ENCODE measurements at regions not wholly inside any gene's neighbourhood (a gene's known extent, or its start where the extent isn't known, plus 50 kb on each side); places are given as distances from the start of the nearest gene placed in this dataset.

DNA sequence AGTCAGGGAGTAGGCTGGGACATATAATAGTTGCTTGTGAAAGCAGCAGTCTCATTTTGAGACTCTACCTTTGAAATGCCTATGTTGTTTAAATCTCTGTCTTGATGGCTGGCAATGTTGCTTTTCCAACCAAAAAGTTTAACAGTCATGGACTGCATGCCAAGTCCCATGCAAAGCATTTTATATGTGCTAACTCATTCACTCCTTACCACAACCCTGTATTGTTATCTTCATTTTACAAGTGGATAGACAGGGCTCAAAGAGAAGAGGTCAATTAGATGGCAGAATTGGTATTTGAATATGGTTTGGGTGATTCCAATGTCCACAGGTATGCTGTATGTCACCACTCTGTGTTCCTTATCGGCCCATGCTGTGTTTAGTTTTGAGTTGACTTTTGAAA, 331.4 kb upstream of the USP24 start:
- DNase-seq (ENCODE audit: low read depth in 2 of 2): no peak

DNA sequence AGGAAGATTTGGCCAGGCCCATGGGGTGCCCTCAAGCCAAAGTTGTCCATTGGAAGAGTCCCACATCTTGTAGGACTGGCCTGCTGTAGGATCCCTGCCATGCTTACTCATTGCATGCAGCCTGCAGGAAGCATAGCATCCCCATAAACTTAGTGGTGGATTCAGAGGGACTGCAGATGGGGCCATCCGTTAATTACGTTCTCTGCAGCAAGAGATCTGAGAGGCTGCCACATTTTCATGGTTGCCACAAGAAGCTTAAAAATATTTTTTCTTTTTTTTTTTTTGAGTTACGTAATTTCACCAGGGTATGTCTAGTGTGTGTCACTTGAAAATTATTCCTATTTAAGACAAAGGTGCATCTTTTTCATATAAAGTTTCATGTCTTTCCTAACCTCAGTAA, 329.7 kb upstream of the USP24 start:
- DNase-seq (ENCODE audit: low read depth in 2 of 2): no peak

DNA sequence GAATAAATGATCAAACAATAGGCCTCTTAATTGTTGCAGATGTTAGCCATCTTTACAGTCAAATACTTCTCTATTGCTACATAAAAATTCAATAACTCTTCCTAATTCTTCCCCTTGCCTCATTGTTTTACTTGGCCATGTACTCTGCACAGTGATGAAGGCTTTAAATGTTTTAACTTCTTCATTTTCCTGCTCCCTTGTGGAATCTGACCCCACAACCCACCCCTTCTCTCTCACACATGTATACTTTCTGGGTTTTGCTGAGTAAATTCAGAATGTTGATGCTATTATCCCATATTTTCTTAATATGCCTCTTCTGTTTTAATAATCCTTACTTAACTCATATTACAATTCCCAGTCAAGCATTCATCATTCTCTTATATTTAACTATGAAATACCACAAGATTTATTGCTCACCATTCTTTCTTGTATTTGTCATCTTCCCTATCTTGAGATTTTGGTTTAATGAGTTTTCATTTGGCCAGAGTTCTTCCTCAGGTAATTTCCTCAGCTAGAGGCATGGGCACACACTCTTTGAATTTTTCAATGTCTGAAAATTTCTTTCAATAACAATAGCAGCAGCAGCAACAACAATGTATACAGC, 327.8 kb upstream of the USP24 start:
- DNase-seq (ENCODE audit: low read depth in 2 of 2): no peak

DNA sequence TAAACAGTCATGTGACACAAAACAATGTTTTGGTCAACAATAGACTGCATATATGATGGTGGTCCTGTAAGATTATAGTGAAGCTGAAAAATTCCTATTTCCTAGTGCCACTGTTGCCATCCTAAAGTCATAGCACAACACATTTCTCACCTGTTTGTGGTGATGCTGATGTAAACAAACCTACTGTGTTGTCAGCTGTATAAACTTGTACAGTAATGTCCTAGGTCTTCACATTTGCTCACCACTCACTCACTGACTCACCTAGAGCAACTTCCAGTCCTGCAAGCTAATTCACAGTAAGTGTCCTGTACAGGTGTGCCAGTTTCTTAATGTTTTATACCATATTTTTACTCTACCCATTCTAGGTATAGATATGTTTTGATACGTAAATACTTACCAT, 326.1 kb upstream of the USP24 start:
- DNase-seq (ENCODE audit: low read depth in 2 of 2): no peak

DNA sequence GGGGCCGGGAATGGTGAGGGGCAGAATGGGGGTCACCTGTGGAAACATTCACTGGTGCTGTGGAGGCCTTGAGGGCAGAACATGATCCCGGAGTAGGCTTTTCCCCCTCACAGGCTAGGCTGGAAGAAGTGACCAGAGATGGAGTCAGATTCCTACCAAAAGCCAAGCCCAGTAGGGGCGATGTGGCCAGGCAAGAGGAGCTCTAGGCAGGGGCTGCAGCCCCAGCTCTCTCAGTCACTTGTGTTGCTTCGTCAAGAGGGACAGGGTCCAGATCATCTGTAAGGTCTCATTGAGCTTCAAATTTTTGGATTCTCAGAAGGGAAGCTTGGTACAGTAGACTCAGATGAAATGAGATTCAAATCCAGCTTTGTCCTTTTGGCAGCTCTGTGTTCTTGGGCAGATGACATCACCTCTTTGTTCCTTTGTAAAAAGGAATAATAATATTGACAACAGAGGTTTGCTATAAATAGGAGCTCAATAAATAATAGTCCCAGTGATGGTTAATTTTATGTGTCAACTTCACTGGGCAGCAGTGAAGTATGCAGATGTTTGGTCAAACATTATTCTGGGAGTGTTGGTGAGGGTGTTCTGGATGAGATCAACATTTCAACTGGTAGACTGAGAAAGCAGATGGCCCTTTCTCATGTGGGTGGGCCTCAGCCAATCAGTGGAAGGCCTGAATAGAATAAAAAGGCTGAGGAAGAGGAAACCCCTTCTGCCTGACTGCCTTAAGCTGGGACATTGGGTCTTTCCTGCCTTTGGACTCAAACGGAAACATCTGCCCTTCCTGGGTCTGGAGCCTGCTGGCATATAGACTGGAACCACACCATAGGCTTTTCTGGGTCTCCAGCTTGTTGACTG, 324.7 kb upstream of the USP24 start:
- no peak for DNase-seq (ENCODE audit: low read depth in 2 of 2)

DNA sequence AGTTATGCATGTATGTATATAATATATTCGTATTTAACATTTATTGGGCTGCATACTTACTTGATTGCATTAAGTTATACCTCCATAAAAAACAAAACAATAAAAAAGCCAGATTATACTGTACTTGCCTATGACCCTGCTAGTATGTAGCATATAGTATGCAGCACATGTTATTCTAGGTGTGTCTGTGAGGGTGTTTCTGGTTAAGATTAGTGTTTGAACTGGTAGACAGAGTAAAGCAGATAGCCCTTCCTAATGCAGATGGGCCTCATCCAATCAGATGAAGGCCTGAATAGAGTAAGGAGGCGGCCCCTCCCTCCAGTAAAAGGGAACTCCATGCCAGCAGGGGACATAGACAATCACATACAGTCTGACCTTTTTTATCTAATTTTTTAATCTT, 323.3 kb upstream of the USP24 start:
- DNase-seq (ENCODE audit: low read depth in 2 of 2): no peak

DNA sequence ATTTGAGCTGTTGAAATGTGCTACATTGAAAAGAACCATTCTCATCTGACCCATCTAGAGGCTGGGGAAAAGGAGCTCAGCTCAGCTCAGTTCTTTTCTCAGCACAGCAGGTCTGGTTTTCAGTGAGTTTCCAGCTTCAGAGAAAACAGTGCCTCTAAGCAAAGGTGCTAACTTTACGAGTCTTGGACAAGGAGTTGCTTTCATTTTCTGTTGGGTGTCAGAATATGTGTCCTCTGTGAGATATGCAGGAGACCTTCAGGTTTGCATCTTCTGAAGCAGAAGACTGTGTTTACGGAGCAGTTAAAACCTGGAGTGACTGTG, 321.3 kb upstream of the USP24 start:
- DNase-seq (ENCODE audit: low read depth in 2 of 2): no peak

DNA sequence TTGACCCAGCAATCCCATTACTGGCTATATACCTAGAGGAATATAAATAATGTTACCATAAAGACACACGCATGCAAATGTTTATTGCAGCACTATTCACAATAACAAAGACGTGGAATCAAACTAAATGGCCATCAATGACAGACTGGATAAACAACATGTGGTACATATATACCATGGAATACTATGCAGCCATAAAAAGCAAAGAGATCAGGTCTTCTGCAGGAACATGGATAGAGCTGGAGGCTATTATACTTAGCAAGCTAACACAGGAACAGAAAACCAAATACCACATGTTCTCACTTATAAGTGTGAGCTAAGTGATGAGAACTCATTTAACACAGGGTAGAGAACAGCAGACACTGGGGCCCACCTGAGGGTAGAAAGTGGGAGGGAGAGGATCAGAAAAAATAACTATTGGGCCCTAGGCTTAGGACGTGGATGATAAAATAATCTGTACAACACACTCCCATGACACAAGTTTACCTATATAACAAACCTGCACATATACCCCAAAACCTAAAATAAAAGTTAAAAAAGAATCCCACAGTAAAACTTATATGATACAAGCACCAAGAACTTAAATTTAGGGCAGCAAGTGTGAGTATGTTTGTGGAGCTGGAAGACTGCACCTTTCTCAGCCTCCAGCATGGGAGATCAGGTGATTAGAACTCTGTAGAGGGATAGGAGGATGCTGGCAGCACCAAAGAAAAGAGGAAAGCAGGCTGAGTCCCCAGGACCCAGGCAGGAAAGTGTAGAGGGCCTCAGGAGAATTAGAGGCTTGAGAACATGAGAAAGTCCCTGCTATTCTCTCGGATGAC, 320.8 kb upstream of the USP24 start:
- no peak for DNase-seq (ENCODE audit: low read depth in 2 of 2)

DNA sequence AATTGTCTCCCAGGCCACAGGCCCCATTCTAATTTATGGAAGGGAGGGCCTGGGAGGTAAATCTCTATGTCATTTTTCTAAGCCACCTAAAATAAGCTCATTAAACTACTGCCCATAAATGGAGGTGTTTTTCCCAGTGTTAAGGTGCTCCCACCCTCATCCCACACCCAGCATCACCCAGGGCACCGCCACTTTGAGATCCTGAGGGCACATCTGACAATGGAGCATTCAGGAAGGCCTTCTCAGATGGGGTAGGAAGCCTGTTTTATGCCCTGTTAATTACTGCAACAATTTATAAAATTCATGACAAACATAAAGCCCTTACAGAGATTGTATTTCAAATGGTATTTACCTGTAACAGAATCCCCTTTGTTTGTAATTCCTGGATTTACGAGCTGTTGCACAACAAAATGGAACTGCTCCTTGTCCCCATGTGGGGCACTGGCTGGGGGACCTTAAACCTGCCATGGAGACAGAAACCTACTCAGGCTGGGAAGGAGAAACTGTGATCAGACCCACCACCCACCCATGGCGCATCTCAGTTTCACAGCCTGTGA, 319.5 kb upstream of the USP24 start:
- DNase-seq (ENCODE audit: low read depth in 2 of 2): no peak

DNA sequence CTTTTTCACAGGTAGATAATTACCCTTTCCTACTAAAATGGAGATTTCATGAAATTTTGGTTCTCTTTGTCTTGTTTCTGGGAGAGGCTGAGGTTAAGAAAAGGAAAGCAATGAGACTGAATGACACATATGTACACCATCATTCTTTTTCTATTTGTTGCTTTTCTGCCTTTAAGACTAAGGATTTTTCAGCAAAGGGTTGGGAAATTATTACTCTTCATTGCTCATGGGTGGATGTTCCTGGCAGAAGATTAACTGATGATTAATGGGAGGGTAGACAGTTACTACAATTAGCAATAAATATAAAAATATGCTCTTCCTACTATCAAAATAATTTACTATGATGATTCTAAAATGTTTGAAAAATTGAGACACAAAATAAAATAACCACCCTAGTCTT, 316.5 kb upstream of the USP24 start:
- no peak for DNase-seq (ENCODE audit: low read depth in 2 of 2)

DNA sequence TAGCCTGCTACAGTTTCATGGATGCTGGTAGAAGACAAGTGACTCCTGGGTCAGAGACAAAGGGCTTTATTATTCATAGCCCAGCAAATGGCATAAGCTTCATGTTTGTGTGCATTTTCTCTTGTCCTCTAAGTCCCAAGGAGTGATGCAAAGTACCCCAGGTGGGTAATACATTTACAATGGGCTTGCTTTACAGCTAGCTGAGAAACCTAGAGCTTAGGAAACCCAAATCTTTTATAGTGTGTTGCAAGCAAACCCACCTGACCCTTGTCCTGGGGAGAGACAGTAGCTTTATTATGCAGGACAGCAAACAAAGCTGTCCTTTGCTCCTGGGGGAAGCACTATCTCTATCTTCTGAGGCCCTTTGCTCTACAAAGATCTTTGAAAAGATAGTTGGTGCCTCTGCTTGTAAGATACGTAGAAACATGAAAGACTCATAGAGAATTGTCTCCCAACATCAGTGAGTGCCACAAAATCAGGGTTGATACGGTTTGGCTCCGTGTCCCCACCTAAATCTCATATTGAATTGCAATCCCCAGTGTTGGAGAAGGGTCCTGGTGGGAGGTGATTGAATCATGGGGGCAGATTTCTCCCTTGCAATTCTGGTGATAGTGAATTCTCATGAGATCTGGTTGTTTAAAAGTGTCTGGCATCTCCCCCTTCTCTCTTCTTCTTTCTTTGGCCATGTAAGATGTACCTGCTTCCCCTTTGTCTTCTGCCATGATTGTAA, 315.8 kb upstream of the USP24 start:
- DNase-seq (ENCODE audit: low read depth in 2 of 2): no peak

DNA sequence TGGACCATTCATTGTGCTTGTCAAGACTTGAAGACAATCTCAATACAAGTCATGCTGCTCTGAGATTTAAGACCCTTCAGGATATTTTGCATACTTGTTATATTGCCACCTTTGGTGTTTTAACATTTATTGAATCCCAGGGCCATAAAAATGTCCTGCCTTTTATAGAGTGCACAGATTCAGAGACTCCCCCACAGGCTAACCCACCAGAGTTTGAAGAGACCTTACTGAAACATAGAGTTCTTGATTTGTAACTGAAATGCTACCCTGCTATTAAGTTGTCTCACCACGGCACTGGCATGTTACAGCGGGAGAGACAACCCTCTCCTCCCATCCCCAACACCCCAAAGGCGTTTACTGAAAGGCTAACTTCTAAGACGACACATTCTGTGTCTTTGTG, 313.9 kb upstream of the USP24 start:
- no peak for DNase-seq (ENCODE audit: low read depth in 2 of 2)

DNA sequence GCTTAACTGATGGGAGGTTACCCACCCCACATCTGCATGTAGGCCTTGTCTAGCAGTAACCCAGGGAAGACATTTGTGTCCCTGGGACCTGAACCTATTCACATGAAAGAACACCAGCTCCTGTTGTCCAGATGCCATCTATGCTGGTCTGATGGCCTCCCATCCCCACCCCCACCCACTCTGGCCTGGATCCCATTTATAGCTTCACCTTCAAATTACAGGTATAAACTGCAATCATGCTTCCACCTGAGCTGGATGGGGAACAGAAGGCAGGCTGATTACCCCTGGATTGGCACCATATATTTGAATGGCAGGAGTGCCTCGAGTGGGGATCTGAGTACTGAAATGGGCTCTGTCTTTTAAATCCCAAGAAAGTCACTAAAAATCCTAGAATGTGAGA, 312.7 kb upstream of the USP24 start:
- DNase-seq (ENCODE audit: low read depth in 2 of 2): no peak

DNA sequence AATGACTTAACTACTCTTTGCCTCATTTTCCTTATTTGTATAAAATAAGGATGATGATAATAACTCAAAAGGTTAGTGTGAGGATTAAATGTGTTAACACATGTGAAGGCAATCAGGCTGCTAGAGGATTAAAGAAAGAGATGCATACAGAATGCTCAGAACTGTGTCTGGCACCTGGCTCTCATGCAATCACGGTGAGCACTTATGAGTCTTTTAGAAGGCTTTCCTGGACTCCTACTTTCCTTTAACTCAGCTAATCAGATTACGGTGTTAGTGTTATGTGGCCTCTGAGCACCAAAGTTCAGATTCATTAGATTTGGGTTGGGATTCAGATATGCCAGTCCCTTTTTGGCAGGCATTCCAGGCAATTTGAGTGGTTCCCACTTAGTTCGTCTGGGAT, 311.6 kb upstream of the USP24 start:
- DNase-seq (ENCODE audit: low read depth in 2 of 2): no peak

DNA sequence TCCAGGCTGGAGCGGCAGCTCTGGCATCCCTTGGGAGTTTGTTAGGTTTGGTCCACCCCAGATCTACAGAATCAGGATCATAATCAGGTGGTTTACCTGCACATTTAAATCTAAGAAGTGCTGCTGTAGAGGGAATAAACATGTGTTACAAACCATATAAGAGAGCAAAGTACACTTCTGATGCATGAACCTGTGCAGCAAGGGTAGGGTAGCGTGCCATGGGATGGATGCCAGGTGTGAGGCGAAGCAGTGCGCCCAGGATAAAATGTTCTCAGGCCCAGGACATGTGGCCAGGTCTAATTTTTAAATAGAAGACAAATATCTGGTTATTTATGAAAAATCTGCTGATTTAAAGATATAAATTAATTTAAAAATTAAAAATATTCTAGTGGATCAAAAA, 308.8 kb upstream of the USP24 start:
- DNase-seq (ENCODE audit: low read depth in 2 of 2): no peak

DNA sequence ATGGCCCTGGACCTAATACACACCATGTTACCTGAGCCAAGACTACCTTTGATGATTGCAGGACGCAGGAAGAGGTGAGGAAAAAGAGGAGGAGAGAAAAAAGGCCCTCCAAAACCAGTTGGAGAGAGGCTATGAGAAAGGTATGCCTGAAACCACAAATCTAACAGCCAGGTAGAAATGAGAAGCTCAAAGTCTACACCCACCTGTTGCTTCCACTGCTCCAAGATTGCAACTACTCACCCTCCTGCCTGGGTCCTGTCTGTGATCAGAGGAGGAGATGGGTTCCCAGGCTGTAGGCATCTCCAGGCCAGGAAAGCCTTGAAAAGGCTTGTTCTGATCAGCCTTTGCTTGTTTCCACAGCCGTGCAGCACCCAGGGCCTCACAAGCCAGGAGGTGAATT, 307.8 kb upstream of the USP24 start:
- DNase-seq (ENCODE audit: low read depth in 2 of 2): no peak

DNA sequence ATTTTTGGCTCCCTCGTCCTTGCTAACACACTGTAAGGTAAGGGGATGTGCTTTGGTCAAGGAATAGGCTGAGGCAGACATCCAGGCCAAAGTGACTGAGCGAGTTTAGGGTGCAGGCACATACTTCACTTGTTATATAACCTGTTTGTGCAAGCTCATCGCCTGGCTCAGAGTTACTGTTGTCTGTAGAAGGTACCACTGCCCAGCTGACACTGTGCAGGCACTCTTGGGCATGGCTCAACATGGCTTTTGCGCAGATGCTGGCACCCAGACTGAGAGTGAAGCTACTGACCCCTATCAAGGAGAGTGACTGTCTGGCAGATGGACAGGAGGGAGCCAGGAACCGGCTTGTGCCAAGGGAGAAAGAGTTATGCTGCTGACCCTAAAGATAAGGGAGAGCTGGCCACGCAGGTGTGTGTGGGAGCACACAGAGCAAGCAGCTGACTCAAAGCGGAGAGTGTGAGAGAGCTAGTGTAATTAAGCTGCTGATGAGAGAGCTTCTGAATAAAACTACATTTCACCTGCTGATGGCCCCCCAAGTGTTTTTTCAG, 307.3 kb upstream of the USP24 start:
- no peak for DNase-seq (ENCODE audit: low read depth in 2 of 2)

DNA sequence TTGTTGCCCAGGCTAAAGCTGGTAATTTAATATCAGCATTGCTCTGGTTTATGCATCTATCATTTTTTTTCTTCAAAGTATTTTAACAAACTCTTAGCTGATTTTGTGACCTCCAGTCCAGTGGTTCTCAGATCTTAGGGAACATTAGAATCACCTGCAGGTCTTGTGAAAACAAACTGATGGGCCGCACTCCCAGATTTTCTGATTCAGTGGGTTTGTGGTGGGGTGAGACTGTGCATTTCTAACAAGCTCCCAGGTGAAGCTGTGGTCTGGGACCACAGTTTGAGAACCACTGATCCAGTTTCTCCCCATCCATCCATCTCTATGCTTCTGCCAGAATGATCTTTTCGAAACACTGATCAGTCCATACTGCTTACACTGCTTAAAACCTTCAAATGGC, 305.7 kb upstream of the USP24 start:
- no peak for DNase-seq (ENCODE audit: low read depth in 2 of 2)

DNA sequence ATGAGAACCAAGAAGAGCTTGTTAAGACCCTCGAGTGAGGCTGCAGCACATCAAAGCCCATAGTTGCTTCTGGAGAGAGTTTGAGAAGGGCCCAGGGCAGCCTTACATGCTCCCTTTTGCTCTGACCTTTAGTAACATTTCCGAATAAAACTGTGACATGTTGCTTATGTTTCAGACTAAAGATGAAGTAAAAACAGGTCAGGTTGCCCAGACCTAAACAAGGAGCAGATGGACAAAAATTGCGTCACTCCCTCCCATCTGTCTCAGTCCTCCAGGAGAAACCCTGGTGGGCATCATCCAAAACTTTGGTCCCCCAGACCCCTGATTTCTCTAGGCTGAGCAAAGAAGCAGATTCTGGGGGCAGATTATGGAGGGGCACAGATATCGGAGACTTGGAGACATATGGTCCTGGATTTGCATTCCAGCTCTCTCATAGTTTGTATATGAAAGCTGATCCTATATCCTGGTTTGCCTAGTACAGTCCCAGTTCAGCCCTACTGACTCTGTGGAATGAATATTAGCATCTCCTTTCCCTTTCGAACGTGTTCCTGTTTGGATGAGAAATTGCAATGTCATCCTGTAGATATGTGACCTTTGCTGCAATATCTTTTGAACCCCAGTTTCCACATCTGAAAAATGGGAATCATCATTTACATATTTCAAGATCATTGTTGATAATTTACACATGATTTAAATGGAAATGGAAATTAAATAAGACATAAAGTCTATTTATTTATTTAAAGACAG, 304.9 kb upstream of the USP24 start:
- DNase-seq (ENCODE audit: low read depth in 2 of 2): no peak

DNA sequence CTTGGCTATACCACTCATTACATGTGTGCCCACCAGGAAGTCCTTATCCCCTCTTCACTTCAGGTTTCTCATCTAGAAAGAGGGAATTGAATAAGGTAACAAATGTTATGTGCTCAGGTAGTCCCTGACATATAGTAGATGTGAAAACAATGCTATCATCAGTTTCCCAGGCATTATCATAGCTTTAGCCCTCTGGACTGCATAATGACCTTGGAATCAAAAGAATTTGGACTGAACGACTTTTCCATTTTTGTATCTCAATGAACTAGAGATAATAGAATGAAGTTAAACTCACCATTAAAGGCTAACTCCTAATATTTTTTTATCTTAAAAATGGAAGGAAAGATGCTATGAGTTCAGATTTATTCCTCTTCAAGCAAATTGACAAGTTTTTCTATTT, 304.1 kb upstream of the USP24 start:
- no peak for DNase-seq (ENCODE audit: low read depth in 2 of 2)

DNA sequence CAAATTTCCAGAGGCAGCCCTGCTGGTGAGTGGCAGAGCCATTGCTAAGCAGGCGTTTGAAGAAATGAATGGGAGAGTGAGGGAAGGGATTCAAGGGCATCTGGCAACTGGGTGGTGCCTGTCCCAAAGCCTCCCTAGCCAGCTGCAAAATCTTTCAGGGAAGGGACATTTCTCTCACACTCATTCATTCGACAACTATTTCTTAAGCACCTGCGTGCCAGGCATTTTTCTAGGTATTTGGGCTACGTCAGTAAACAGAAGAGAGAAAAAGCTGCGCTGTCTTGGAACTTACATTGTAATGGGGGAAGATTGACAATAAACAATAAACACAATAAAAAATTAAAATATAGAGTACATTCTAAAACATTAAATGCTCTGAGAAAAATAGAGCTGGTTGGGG, 301.9 kb upstream of the USP24 start:
- DNase-seq (ENCODE audit: low read depth in 2 of 2): no peak
